ENCODE measurements at regions not wholly inside any gene's neighbourhood (a gene's known extent, or its start where the extent isn't known, plus 50 kb on each side); places are given as distances from the start of the nearest gene placed in this dataset.

DNA sequence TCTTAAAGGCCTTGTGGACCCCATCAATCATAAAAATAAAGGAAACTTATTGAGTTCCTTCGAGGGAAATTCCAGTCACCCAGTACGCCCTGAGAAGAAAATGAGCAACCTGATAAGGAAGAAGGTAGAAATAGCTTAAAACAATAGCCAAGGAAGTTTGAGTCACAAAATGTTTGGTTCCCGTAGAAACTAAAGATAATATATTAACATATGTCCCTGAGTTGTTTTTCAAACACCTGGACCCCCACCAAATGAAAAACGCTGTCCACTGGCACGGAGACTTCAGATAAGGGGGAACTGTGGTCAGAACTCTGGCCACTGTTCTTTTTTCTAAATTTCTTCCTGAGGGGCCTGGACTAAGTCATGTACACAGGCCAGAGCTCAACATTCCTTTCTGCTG lies 669.1 kb downstream of the ADCYAP1 start:
- Histone ChIP-seq H3K9me3 (no peaks in the 10 kb centered on the region), H3K4me3 (no peak overlapping the region), H3K27me3 (no peaks in the 10 kb centered on the region), H3K36me3 (no peaks in the 10 kb centered on the region), H3K27ac (no peak overlapping the region), H3K4me1 (no peaks in the 10 kb centered on the region)
- 26 to 39% (median 29%) methylated on average over 5 of the region's 5 CpGs for WGBS, 5 donors
- no peak for DNase-seq
- TF ChIP-seq, protein P1, sequence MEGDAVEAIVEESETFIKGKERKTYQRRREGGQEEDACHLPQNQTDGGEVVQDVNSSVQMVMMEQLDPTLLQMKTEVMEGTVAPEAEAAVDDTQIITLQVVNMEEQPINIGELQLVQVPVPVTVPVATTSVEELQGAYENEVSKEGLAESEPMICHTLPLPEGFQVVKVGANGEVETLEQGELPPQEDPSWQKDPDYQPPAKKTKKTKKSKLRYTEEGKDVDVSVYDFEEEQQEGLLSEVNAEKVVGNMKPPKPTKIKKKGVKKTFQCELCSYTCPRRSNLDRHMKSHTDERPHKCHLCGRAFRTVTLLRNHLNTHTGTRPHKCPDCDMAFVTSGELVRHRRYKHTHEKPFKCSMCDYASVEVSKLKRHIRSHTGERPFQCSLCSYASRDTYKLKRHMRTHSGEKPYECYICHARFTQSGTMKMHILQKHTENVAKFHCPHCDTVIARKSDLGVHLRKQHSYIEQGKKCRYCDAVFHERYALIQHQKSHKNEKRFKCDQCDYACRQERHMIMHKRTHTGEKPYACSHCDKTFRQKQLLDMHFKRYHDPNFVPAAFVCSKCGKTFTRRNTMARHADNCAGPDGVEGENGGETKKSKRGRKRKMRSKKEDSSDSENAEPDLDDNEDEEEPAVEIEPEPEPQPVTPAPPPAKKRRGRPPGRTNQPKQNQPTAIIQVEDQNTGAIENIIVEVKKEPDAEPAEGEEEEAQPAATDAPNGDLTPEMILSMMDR (IDR thresholded peaks at IDR 0.05): no peak
- TF ChIP-seq POLR2A (IDR thresholded peaks at IDR 0.05) (no peak), EP300 (IDR thresholded peaks at IDR 0.05) (no peak), POLR2AphosphoS5 (IDR thresholded peaks at IDR 0.05) (no peak)
- intact Hi-C loops (cut with DNase I; ENCODE audit: low total_unique reads): no loop called here

DNA sequence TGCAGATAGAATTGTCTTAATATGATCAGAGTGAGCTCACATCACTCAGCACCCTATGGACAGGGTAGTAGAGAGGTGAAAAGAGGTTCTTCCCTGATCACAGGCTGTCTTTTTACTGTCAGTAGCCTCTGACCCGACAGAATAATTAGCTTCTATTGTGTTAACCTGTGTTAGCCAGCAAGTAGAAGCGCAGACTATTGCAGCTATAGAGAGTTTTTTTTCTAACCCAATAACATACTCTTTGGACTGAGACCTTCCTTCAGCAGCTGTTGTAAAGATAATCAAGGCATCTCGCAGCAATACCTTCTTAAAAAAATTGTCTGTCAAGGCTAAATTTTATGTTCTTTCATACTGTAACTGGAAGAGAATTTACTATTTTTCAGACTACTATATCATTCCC lies 670.4 kb downstream of the ADCYAP1 start:
- 41 to 82% (median 68%) methylated on average over 3 of the region's 3 CpGs for WGBS, 5 donors
- H3K27ac ChIP-seq: no peak overlapping the region
- intact Hi-C loops (cut with DNase I; ENCODE audit: low total_unique reads): no loop called here
- no peaks in the 10 kb centered on the region for H3K27me3 ChIP-seq
- H3K4me3 ChIP-seq: no peak overlapping the region
- TF ChIP-seq, protein P1 (IDR thresholded peaks at IDR 0.05): no peak
- TF ChIP-seq EP300 (IDR thresholded peaks at IDR 0.05) (no peak), POLR2AphosphoS5 (IDR thresholded peaks at IDR 0.05) (no peak), POLR2A (IDR thresholded peaks at IDR 0.05) (no peak)
- H3K4me1 ChIP-seq: no peaks in the 10 kb centered on the region
- no peak for DNase-seq
- no peaks in the 10 kb centered on the region for H3K36me3 ChIP-seq
- H3K9me3 ChIP-seq: no peaks in the 10 kb centered on the region

DNA sequence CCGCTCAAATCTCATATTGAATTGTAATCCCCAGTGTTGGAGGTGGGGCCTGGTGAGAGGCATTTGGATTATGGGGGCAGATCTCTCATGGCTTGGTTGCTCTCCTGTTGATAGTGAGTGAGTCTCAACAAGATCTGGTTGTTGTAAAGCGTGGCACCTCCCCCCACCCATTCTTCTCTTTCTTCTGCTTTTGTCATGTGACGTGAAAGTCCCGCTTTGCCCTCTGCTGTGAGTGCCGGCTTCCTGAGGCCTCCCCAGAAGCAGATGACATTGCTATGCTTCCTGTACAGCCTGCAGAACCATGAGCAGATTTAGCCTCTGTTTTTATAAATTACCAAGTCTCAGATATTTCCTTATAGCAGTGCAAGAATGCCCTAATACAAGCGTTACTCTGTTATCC lies 673.8 kb downstream of the ADCYAP1 start:
- 75 to 83% (median 77%) methylated on average over 6 of the region's 6 CpGs for WGBS, 5 donors
- Histone ChIP-seq H3K4me3 (no peak overlapping the region), H3K9me3 (no peaks in the 10 kb centered on the region), H3K27ac (no peak overlapping the region), H3K36me3 (no peaks in the 10 kb centered on the region), H3K4me1 (no peaks in the 10 kb centered on the region), H3K27me3 (peaks cover 0 to 3% (median 0%) of the 10 kb centered on the region in 3 donors)
- intact Hi-C loops (cut with DNase I; ENCODE audit: low total_unique reads): no loop called here
- TF ChIP-seq EP300 (IDR thresholded peaks at IDR 0.05) (no peak), POLR2AphosphoS5 (IDR thresholded peaks at IDR 0.05) (no peak), POLR2A (IDR thresholded peaks at IDR 0.05) (no peak)
- TF ChIP-seq, protein P1 (IDR thresholded peaks at IDR 0.05): no peak
- peak in 1 of 2 donors; percentile 3 for DNase-seq

DNA sequence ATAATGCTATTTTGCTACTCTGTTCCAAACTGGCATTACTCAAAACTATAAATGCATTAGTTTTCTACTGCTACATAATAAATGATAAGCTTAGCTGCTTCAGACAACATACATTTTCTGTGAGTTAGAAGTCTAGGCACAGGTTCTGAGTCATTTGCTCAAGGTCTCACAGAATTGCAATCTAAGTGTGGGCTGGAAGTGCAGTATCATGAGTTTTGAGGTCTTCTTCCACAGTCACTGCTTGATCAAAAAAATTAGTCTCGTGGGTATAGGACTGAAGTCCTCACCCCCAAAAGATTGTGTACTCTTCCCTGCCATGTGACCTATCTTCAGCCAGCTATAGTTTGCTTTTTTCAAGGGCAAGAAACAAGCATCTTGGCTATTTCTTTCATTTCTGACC lies 676.9 kb downstream of the ADCYAP1 start:
- Histone ChIP-seq H3K36me3 (no peaks in the 10 kb centered on the region), H3K27ac (no peak overlapping the region), H3K4me3 (no peak overlapping the region), H3K9me3 (no peaks in the 10 kb centered on the region), H3K27me3 (peaks cover 0 to 6% (median 0%) of the 10 kb centered on the region in 3 donors), H3K4me1 (no peaks in the 10 kb centered on the region)
- TF ChIP-seq, protein P1 (IDR thresholded peaks at IDR 0.05): no peak
- TF ChIP-seq EP300 (IDR thresholded peaks at IDR 0.05): no peak
- no peak for TF ChIP-seq POLR2AphosphoS5 (IDR thresholded peaks at IDR 0.05)
- no peak for TF ChIP-seq POLR2A (IDR thresholded peaks at IDR 0.05)
- intact Hi-C loops (cut with DNase I; ENCODE audit: low total_unique reads): loop anchor here (10.0 kb wide), 1 partner anchor 963 kb away; no protein-coding TSS in a partner anchor
- 22 to 64% (median 52%) methylated on average over 1 of the region's 1 CpG for WGBS, 5 donors
- no peak for DNase-seq

All from stomach (tissue), 8 donors.